Stimulated activated CD4-positive, alpha-beta T cell treated with anti-CD3 and anti-CD28 coated beads, Interleukin-1b, Interleukin-23, amount 100 ng/mL, for 4 hours (primary cell): ENCODE measurements at regions not wholly inside any gene's neighbourhood (a gene's known extent, or its start where the extent isn't known, plus 50 kb on each side); places are given as distances from the start of the nearest gene placed in this dataset.

Experiments
- DNase-seq, 2 donors: peaks; one replicate each; pipeline ENCODE4 v3.0.0-alpha.2; 2020; ENCODE audit warnings: low read depth in 2 of 2

DNA sequence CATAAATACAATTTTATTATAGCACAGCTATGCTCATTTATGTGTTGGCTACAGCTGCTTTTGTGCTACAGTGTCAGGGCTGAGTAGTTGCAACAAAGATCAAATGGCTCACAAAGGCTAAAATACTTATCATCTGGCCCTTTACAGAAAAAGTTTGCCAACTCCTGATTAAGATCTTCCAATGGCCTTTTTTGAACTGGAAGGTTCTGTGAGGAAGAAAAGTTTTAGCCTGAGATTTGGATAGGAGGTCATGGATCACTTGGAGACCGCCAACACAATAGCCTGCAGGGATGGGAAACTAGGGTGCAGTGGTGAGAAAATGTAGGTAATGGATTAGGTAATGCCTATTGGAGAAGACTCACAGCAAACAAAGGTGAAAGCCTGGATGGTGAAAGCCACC lies 169.8 kb downstream of the NOC3L start:
- no peak for DNase-seq

DNA sequence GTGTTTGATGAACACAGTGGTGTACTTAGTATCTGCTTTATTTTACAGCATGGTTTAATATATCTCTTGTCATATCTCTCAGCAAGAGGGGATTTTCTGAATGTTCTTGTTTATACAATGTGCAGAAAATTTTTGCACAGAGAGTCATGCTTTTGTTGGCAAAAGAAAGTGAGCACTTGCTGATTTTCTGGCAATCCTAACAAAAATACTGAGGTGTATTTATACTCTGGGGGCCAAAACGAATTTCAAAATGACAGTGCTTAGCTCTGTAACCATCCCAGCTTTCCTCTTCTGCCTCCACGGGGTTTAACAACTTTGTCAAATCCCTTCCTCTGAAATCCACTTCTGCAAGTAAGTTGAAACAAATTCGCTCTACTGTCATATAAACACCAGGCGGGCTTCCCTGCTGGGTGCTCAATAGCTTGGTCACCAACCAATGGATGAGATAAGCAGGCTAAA lies 169.2 kb downstream of the NOC3L start:
- no peak for DNase-seq

DNA sequence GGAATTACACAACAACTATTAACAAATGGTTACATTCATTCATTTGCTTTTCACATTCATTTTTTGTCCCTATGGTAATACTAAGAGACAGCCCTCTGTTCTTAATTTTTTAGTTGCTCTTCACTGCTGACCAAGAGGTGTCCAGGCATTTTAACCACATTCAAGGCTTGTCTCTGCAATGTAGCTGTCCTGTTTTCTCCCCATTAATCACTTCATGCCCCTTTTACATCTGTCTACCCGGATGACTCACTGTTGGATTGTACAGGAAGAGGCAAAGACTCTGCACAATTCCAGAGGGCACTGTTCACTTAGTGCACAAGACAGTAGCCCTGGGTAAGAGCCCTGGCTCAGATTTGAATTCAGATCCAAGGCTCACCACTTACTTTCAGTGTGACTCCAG lies 168.5 kb downstream of the NOC3L start:
- DNase-seq = no peak

GRCh38 chr10:94197241-94197640 lies 165.5 kb downstream of the NOC3L start:
- DNase-seq = no peak

DNA sequence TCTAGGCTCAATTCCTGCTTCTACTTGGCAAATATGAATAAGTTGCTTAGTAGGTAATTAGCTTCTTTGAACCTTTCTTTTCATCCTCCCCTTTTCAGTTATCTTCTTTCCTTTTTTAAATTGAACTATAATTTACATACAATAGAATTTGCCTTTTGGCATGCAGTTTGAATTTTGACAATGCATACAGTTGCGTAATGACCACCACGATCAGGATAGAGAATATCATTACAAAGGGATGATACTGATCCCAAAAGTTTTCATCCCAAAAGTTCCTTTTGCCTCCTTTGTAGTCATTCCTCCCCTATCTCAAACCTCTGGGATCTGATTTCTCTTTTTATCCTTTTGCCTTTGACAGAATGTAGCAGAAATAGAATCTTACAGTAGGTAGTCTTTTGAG lies 164.4 kb downstream of the NOC3L start:
- DNase-seq = no peak

DNA sequence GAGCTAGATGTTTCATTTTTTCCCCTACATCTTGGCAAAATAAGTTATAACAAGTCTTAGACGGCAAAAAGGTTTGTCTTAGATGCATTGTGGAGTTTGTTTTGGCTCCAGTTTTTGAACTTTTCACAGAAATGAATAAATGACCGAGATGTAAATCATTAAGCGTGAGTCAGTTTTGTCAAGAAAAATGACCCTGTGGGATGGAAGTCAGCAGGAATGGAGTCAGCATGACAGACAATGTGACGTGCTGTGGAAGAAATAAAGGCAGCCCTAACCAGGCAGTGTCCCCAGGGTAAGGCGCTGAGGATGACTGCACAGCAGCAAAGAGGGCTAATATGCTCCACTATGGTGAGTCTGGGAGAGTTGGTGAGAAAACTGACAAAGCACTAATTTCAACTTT lies 163.2 kb downstream of the NOC3L start:
- DNase-seq = no peak

- DNase-seq = no peak
Measured at GRCh38 chr10:94200146-94200837, 162.4 kb downstream of the NOC3L start.

- DNase-seq = no peak
Measured at GRCh38 chr10:94205396-94205831, 157.3 kb downstream of the NOC3L start.

- DNase-seq = no peak
Measured at GRCh38 chr10:94206176-94206575, 156.6 kb downstream of the NOC3L start.

GRCh38 chr10:94208315-94208714 lies 154.4 kb downstream of the NOC3L start:
- DNase-seq = no peak

GRCh38 chr10:94210440-94211168 lies 152.1 kb downstream of the NOC3L start:
- DNase-seq = no peak

DNA sequence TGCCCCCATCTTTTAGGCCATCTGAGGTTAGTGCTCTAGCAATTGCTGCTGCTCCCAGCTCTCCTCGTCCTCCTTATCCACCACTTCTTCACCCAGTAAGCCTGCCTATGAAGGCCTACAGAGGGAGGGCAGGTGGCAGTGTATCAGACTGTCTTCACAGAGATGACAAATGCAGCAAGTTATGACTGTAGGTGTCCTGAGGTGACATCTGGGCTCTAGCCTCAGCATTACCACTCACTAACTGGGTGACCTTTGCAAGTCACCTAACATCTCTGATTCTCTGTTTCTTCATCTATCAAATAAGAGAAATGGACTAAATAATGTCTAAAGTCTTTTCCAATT lies 151.6 kb downstream of the NOC3L start:
- no peak for DNase-seq

GRCh38 chr10:94213001-94213530 lies 149.7 kb downstream of the NOC3L start:
- DNase-seq = no peak

GRCh38 chr10:94213980-94214379 lies 148.8 kb downstream of the NOC3L start:
- DNase-seq = no peak

DNA sequence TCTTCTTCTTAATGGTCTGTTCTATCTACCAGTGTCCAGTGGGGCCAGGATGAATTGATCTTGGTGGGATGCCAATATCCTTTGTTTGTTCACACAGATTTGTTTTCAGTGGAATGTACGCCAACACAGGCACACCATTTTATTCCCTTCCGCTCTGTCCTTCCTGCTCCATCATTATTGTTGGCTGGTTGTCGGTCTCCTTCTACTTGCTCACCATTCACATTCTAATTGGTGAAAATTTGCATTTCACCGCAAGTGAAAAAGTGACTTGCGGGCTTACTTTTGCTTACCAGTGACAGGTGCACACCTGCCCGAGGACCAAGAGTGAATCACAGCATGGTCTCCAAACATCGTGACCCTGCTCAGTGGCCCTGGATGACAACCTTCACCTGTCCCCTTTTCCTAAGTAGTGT lies 148.3 kb downstream of the NOC3L start:
- DNase-seq = no peak

GRCh38 chr10:94216201-94216600 lies 146.5 kb downstream of the NOC3L start:
- no peak for DNase-seq

DNA sequence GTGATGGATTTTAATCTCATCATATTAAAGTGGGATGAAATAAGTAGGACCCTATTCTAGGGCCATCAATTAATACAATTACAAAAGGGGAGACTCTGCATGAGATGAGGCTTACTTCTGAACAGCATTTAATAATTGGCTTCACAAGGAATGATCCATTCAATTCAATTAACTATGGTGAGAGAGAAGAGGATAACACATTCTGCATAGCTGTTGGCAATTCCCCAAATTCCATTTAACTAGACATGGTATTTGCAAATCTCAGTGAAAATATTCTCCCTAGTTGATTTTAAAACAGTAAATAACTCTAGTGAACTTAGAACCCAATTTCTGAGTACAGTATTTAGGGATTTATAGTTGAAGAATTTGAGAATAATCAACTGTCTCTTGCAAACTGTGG lies 145.3 kb downstream of the NOC3L start:
- no peak for DNase-seq

GRCh38 chr10:94218493-94219183 lies 144.1 kb downstream of the NOC3L start:
- no peak for DNase-seq

GRCh38 chr10:94219829-94220228 lies 142.9 kb downstream of the NOC3L start:
- DNase-seq = no peak

DNA sequence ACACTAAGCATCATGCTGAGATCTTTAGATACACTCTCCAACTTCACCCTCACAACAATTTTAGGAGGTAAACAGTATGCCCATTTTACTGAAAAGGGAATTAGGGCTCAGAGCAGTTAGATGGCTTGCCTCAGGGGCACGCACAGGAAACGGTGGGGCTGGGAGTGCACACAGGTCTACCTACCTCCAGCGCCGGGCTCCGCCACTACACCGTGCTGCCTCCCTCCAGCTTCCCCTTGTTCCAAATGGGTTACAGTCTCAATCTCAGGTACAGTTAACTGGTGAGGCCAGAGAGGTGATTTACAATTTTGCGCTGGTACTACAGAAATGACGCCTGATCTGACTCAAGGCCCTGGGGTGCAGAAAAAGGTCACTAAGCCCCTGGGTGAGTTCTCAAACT lies 142.0 kb downstream of the NOC3L start:
- DNase-seq = no peak

- DNase-seq = no peak
Measured at GRCh38 chr10:94223702-94224370, 138.9 kb downstream of the NOC3L start.

DNA sequence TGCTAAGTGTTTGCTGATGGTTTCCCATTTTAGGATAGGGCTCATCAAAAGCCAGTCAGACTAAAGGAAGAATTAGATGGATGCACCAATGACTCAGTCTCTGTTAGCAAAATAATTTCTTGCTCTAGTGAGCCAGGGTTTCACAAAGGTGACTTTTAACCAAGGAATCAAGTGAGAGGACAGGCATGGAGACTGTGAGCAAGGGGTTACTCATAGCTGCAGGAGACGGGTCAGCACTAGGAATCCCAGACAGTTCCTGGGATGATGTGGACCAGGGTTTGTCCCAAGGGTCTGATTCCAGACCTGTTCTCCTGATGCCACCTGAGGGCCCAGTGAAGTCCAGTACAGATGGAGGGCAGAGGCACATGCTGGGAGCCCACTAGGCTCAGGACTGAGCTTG lies 138.1 kb downstream of the NOC3L start:
- DNase-seq = no peak
